IMR-90 (cell line): ENCODE measurements at regions not wholly inside any gene's neighbourhood (a gene's known extent, or its start where the extent isn't known, plus 50 kb on each side); places are given as distances from the start of the nearest gene placed in this dataset.

Experiments used
- CTCF ChIP-seq: conservative IDR thresholded peaks from 2 replicates; pipeline ENCODE4 v1.5.1; 2012; ENCODE audit warnings: mild to moderate bottlenecking, low read depth, low read length, improper control_type of control experiment
- MAFK ChIP-seq: IDR thresholded peaks from 2 replicates; pipeline ENCODE4 v1.6.1; 2012; ENCODE audit warnings: low read depth, low read length, improper control_type of control experiment
- NFE2L2 ChIP-seq: fragments of 150-350 bp; IDR thresholded peaks from 2 replicates; pipeline ENCODE4 v1.6.1; 2016; ENCODE audit warnings: low read depth, mild to moderate bottlenecking, low read length
- POLR2A ChIP-seq: IDR thresholded peaks from 2 replicates; pipeline ENCODE4 v1.6.1; 2012; ENCODE audit warnings: mild to moderate bottlenecking, low read depth, low read length
- USF2 ChIP-seq: fragments of 150-350 bp; IDR thresholded peaks from 2 replicates; pipeline ENCODE4 v1.6.1; 2017; ENCODE audit warnings: mild to moderate bottlenecking, antibody characterized with exemption, low read length, low read depth

- no peak for TF ChIP-seq CTCF
- no peak for TF ChIP-seq USF2
- no peak for TF ChIP-seq NFE2L2
- no peak for TF ChIP-seq MAFK
- no peak for TF ChIP-seq POLR2A
Observed at GRCh38 chr2:160993654-160994061, 166.6 kb upstream of the TANK start.
